Caco-2 (cell line): ENCODE measurements at regions not wholly inside any gene's neighbourhood (a gene's known extent, or its start where the extent isn't known, plus 50 kb on each side); places are given as distances from the start of the nearest gene placed in this dataset.

Experiments used
- BruUV-seq: library from RNA; stranded (reverse); fragments of 400-500 nt; replicated peaks from 2 replicates; lab custom pipeline; 2021; lab: Mats Ljungman, UMichigan
- CTCF ChIA-PET: fragments of 300-600 bp; sonication (Branson Sonifier 250); formaldehyde crosslinking; loops from one replicate; lab custom pipeline; 2022; ENCODE audit warnings: antibody characterized with exemption; lab: Charles Lee
- POLR2A ChIA-PET: fragments of 300-600 bp; sonication (Branson Sonifier 250); formaldehyde crosslinking; loops from one replicate; lab custom pipeline; 2022; ENCODE audit warnings: antibody characterized with exemption; lab: Charles Lee
- DNase-seq, 2 experiments: peaks; one replicate each; pipeline versions ENCODE4 v3.0.0 to v3.0.0-alpha.2; 2020 to 2022
- H3K27me3 ChIP-seq: replicated peaks from 2 replicates; pipeline ENCODE4 v1.6.0; 2011; ENCODE audit warnings: low read length; ENCODE audit not compliant: control insufficient read depth, insufficient read depth
- H3K36me3 ChIP-seq: 2 replicates; pipeline ENCODE4 v1.5.1; 2011; ENCODE audit warnings: low read length; ENCODE audit not compliant: control insufficient read depth, insufficient read depth
- H3K4me1 ChIP-seq: fragments of 250-450 bp; sonication (Bioruptor Pico); 2 replicates; pipeline ENCODE4 v1.5.1; 2020; ENCODE audit warnings: mild to moderate bottlenecking
- H3K4me3 ChIP-seq: 2 replicates; pipeline ENCODE4 v1.5.1; 2011; ENCODE audit warnings: low read depth, mild to moderate bottlenecking, control low read depth, low read length
- H3K9me3 ChIP-seq: fragments of 250-450 bp; sonication (Bioruptor Pico); 2 replicates; pipeline ENCODE4 v1.5.1; 2020; ENCODE audit warnings: mild to moderate bottlenecking, moderate library complexity
- H3K27ac Mint-ChIP-seq: one replicate; pipeline ENCODE4 v1.8.0; 2022; ENCODE audit warnings: mixed read lengths; ENCODE audit not compliant: unreplicated experiment
- H3K27me3 Mint-ChIP-seq: one replicate; pipeline ENCODE4 v1.8.0; 2022; ENCODE audit warnings: mixed read lengths; ENCODE audit not compliant: insufficient read depth, unreplicated experiment
- H3K36me3 Mint-ChIP-seq: one replicate; pipeline ENCODE4 v1.8.0; 2022; ENCODE audit warnings: mild to moderate bottlenecking, mixed read lengths; ENCODE audit not compliant: insufficient read depth, unreplicated experiment
- H3K4me1 Mint-ChIP-seq: one replicate; pipeline ENCODE4 v1.8.0; 2022; ENCODE audit warnings: low read depth, mixed read lengths; ENCODE audit not compliant: unreplicated experiment
- H3K4me3 Mint-ChIP-seq: one replicate; pipeline ENCODE4 v1.8.0; 2022; ENCODE audit warnings: mild to moderate bottlenecking, moderate library complexity, mixed read lengths; ENCODE audit not compliant: unreplicated experiment
- H3K9me3 Mint-ChIP-seq: one replicate; pipeline ENCODE4 v1.8.0; 2022; ENCODE audit warnings: mixed read lengths; ENCODE audit not compliant: unreplicated experiment
- intact Hi-C: fragments of 100-400 bp; cut with micrococcal nuclease; formaldehyde crosslinking; loops from one replicate; pipeline ENCODE4 v1.10.0; 2022; ENCODE audit not compliant: unreplicated experiment
- TF ChIP-seq, protein P1 (sequence below), 2 experiments: fragments of 200-600 bp in 1 of 2; IDR thresholded peaks; 1 replicate in 1 of 2; 2 replicates in 1 of 2; pipeline versions ENCODE4 v1.5.1 to v1.8.0; 2011 to 2022; ENCODE audit warnings: antibody characterized with exemption in 1 of 2, control low read depth in 1 of 2, inconsistent platforms in 1 of 2, low read depth in 1 of 2, low read length in 1 of 2, mild to moderate bottlenecking in 1 of 2, moderate library complexity in 1 of 2; ENCODE audit not compliant: insufficient read depth in 1 of 2, severe bottlenecking in 1 of 2, unreplicated experiment in 1 of 2

DNA sequence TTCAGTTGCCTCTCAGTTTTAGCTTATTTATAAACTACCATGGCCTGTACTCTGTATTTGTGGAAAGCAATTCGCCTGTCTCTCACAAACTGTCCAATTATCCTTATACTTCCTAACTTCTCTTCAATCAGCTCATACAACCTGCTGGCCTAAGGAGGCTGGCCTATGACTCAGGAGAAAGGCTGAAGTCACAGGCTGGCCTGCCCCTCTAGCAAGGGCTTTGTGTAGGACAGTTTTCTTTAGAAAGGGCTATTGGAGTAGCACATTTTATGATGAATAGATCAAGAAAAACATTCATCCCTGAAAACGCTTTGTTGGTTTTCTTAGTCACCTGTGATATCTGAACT, 988.7 kb upstream of the ARRDC3 start:
- no peaks in the 10 kb centered on the region for H3K4me1 Mint-ChIP-seq
- H3K9me3 Mint-ChIP-seq, result no peaks in the 10 kb centered on the region
- TF ChIP-seq, protein P1, sequence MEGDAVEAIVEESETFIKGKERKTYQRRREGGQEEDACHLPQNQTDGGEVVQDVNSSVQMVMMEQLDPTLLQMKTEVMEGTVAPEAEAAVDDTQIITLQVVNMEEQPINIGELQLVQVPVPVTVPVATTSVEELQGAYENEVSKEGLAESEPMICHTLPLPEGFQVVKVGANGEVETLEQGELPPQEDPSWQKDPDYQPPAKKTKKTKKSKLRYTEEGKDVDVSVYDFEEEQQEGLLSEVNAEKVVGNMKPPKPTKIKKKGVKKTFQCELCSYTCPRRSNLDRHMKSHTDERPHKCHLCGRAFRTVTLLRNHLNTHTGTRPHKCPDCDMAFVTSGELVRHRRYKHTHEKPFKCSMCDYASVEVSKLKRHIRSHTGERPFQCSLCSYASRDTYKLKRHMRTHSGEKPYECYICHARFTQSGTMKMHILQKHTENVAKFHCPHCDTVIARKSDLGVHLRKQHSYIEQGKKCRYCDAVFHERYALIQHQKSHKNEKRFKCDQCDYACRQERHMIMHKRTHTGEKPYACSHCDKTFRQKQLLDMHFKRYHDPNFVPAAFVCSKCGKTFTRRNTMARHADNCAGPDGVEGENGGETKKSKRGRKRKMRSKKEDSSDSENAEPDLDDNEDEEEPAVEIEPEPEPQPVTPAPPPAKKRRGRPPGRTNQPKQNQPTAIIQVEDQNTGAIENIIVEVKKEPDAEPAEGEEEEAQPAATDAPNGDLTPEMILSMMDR (IDR thresholded peaks at IDR 0.05; ENCODE audit: insufficient read depth in 1 of 2, low read depth in 1 of 2, low read length in 1 of 2, severe bottlenecking in 1 of 2, unreplicated experiment in 1 of 2), result no peak
- intact Hi-C loops, result no loop called here
- H3K27me3 Mint-ChIP-seq, result no peaks in the 10 kb centered on the region
- CTCF ChIA-PET, result no interaction called here
- Histone ChIP-seq H3K4me1 (no peaks in the 10 kb centered on the region), H3K36me3 (no peaks in the 10 kb centered on the region), H3K27me3 (no peaks in the 10 kb centered on the region), H3K9me3 (no peaks in the 10 kb centered on the region), H3K4me3 (no peak overlapping the region)
- POLR2A ChIA-PET, result no interaction called here
- H3K27ac Mint-ChIP-seq, result no peak overlapping the region
- no peaks in the 10 kb centered on the region for H3K36me3 Mint-ChIP-seq
- no peak for DNase-seq
- no TSS peak for BruUV-seq
- no peak overlapping the region for H3K4me3 Mint-ChIP-seq

GRCh38 chr5:92371171-92371888, 988.2 kb upstream of the ARRDC3 start:
- Mint-ChIP-seq H3K36me3 (no peaks in the 10 kb centered on the region), H3K9me3 (no peaks in the 10 kb centered on the region), H3K4me3 (no peak overlapping the region), H3K4me1 (no peaks in the 10 kb centered on the region), H3K27ac (no peak overlapping the region), H3K27me3 (no peaks in the 10 kb centered on the region)
- DNase-seq, result no peak
- intact Hi-C loops, result no loop called here
- Histone ChIP-seq H3K27me3 (no peaks in the 10 kb centered on the region), H3K4me3 (no peak overlapping the region), H3K36me3 (no peaks in the 10 kb centered on the region), H3K4me1 (no peaks in the 10 kb centered on the region), H3K9me3 (no peaks in the 10 kb centered on the region)
- ChIA-PET CTCF (no interaction called here), POLR2A (no interaction called here)
- BruUV-seq, result no TSS peak
- TF ChIP-seq, protein P1 (IDR thresholded peaks at IDR 0.05; ENCODE audit: insufficient read depth in 1 of 2, low read depth in 1 of 2, low read length in 1 of 2, severe bottlenecking in 1 of 2, unreplicated experiment in 1 of 2), result no peak

- TF ChIP-seq, protein P1 (IDR thresholded peaks at IDR 0.05; ENCODE audit: insufficient read depth in 1 of 2, low read depth in 1 of 2, low read length in 1 of 2, severe bottlenecking in 1 of 2, unreplicated experiment in 1 of 2), result no peak
- BruUV-seq, result no TSS peak
- H3K4me3 Mint-ChIP-seq, result no peak overlapping the region
- CTCF ChIA-PET, result no interaction called here
- no peak overlapping the region for H3K4me3 ChIP-seq
- POLR2A ChIA-PET, result no interaction called here
- H3K27me3 ChIP-seq, result no peaks in the 10 kb centered on the region
- no peaks in the 10 kb centered on the region for H3K36me3 ChIP-seq
- DNase-seq, result no peak
- no peaks in the 10 kb centered on the region for H3K36me3 Mint-ChIP-seq
- intact Hi-C loops, result no loop called here
- H3K9me3 ChIP-seq, result no peaks in the 10 kb centered on the region
- no peaks in the 10 kb centered on the region for H3K27me3 Mint-ChIP-seq
- H3K9me3 Mint-ChIP-seq, result no peaks in the 10 kb centered on the region
- H3K27ac Mint-ChIP-seq, result no peak overlapping the region
- no peaks in the 10 kb centered on the region for H3K4me1 Mint-ChIP-seq
- H3K4me1 ChIP-seq, result no peaks in the 10 kb centered on the region
Observed at GRCh38 chr5:92370032-92370431, 986.9 kb upstream of the ARRDC3 start.
